ENCODE measurements at regions not wholly inside any gene's neighbourhood (a gene's known extent, or its start where the extent isn't known, plus 50 kb on each side); places are given as distances from the start of the nearest gene placed in this dataset.

- TF ChIP-seq CTCF (IDR thresholded peaks at IDR 0.05) = no peak
These were observed 105.6 kb upstream of the NABP1 start for GRCh38 chr2:191572319-191572718.

DNA sequence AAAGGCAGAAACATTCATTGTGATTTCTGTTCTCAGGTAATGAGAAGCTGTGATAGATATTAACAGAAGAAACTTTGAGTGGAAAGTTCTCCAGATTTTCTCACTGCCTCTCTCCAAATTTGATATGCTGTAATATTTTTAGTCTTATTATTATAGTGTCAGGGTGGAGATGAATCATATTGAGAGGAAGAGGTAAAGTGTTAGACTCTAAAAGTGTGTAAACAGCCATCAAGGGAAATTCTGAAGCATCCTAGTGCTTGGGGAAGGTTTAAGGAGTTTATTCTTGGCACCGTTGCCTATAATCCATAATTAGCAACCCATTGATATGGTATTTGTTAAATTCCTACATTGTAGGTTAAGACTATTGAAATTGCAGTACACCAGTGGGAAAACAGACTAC is 104.7 kb upstream of the NABP1 start:
- no peak for TF ChIP-seq CTCF (IDR thresholded peaks at IDR 0.05)

GRCh38 chr2:191574232-191574631 is 103.7 kb upstream of the NABP1 start:
- no peak for TF ChIP-seq CTCF (IDR thresholded peaks at IDR 0.05)

DNA sequence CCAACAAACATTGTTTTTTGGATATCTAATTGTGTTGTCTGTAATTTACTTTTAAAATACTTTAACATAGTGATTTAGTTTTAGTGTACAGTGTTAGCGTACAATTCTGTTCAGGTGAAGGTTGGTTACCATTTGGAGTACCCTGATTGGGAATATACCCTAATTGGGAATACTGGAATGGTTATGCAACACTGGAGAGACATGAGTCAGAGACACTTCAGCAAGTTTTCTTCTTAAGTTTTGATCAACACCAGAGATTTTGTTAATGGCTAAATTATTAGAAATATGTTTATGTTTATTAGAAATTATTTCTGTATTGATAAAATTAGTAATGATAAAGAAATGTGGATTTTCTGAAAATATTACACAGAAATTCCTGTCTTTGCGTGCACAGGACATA is 100.3 kb upstream of the NABP1 start:
- TF ChIP-seq CTCF (IDR thresholded peaks at IDR 0.05) = no peak

- no peak for TF ChIP-seq CTCF (IDR thresholded peaks at IDR 0.05)
These were observed 99.9 kb upstream of the NABP1 start for GRCh38 chr2:191578031-191578430.

- no peak for TF ChIP-seq CTCF (IDR thresholded peaks at IDR 0.05)
These were observed 97.4 kb upstream of the NABP1 start for GRCh38 chr2:191580581-191580980.

DNA sequence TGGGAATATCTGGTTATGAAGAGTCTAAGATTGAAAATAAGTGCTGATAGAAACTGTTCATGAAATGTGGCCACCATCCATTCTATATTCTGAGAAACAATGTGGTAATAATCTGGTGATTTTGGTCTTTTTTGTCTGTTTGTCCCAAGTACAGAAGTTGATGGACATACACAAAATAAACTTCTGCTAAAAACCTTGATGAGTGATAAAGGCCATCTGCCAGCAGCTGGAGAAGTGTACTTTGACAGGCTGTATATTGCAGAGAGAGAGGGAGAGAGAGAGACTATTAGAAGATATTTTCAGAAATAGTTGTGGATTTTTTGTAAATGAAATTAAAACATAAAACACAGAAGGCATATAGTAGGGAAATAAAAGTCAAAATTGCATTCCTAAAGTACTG is 96.9 kb upstream of the NABP1 start:
- TF ChIP-seq CTCF (IDR thresholded peaks at IDR 0.05) = no peak

DNA sequence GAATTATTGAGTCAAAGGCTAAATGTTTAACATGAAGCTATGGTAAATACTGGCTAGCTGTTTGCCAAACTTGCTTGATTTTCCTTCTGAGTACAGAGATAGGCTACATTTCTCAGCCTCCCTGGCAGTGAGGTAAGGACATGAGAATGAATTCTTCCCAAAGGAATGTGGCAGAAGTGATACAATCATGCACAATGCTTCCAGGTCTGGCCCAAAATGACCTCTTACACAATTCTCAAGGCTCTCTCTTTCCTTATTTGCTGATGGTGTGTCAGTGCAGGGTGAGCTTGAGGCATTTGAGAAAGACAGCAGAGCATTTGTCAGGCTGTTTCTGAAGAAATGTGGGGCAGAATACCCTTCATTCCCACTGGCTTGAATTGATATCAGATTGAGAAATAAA is 95.6 kb upstream of the NABP1 start:
- TF ChIP-seq CTCF (IDR thresholded peaks at IDR 0.05) = no peak

Measured in LNCAP (cell line).